Fibroblast of skin of left biceps (primary cell): ENCODE measurements at regions not wholly inside any gene's neighbourhood (a gene's known extent, or its start where the extent isn't known, plus 50 kb on each side); places are given as distances from the start of the nearest gene placed in this dataset.

ENCODE experiments used
- DNase-seq, 2 experiments: peaks; one replicate each; pipeline ENCODE4 v3.0.0-alpha.2; 2013; ENCODE audit warnings: low read depth in 2 of 2

DNA sequence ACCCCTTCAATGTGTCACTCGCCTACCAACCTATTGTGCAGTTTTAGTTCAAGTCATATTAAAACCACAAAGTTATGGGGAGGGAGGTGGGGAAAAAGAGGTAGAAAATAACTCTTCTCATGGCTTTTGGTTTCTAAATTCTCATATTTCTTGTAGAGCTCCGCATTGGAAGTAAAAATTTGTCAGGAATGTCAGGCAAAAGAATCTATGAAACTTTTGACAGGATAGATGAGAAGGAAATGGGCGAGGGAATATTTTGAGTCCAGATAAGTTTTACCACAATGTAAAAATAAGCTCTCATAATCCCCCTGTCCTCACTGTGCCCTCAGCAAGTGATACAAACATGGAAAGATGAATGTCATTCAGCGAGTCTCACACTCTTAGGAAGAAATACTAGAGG, 270.4 kb downstream of the DLEU7 start:
- no peak for DNase-seq

- peak; percentile 65 to 75 for DNase-seq
These were observed 268.8 kb downstream of the DLEU7 start for GRCh38 chr13:50574731-50575130.

- no peak for DNase-seq
These were observed 268.4 kb downstream of the DLEU7 start for GRCh38 chr13:50575138-50575537.

DNA sequence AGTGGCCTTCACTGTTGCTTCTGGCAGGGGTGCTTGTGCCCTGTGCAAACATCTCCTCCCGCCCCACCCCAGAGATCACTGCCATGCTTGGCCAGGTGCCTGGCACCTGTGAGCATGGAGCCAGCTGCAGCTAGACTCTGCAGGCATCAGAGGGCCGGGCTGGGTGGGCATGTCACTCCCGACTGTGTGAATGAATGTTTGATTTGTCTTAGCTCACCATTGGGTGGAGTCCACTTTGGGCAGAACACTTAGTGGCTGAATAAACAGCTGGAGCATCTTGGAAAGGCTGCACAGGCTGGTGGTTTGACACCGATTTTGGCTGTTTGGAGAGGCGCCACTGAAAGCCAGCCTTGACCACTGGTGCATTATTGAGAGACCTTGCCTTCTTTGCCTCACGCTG, 267.3 kb downstream of the DLEU7 start:
- DNase-seq = no peak

DNA sequence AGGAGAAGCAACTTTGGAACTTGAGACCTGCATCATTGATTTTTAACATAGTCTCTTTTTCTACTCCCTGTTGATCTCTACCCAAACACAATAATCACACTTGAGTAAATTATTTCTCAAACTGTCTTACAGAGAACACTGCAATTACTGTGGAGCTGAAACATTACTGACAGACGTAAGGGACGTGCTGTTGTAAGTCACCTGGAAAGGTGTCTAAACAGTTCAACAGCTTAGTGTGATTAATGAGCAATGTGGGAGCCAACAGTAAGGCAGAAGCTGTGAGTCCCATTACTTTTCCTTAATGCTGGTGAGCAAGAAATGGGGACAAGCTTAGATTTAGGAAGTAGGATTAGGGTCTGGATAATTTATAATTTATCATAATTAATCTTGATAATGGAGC, 265.7 kb downstream of the DLEU7 start:
- DNase-seq = no peak

DNA sequence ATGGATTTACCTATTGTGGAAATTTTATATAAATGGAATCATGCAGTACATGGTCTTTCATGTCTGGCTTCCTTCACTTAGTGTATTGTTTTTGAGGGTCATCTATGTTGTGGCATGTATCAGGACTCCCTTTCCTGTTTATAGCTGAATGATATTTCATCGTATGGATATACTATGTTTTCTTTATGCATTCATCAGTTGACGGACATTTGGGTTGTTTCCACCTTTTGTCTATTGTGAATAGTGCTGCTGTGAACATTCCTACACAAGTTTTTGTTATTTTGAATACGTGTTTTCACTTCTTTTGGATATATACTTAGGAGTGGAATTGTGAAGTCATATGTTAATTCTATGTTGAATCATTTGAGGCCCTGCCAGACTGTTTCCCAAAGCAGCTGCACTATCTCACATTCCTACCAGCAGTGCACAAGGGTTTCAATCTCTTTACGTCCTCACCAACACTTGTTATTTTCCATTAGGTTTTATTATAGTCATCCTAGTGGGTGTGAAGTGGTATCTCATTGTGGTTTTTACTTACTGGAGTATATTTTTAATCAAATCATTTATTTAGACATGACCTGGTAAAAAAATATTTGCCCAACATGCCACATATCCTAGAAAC, 262.7 kb downstream of the DLEU7 start:
- DNase-seq = peak; percentile 46 to 54

- DNase-seq = no peak
These were observed 261.8 kb downstream of the DLEU7 start for GRCh38 chr13:50581586-50582196.

- peak; percentile 40 to 46 for DNase-seq
These were observed 258.5 kb downstream of the DLEU7 start for GRCh38 chr13:50584856-50585580.

DNA sequence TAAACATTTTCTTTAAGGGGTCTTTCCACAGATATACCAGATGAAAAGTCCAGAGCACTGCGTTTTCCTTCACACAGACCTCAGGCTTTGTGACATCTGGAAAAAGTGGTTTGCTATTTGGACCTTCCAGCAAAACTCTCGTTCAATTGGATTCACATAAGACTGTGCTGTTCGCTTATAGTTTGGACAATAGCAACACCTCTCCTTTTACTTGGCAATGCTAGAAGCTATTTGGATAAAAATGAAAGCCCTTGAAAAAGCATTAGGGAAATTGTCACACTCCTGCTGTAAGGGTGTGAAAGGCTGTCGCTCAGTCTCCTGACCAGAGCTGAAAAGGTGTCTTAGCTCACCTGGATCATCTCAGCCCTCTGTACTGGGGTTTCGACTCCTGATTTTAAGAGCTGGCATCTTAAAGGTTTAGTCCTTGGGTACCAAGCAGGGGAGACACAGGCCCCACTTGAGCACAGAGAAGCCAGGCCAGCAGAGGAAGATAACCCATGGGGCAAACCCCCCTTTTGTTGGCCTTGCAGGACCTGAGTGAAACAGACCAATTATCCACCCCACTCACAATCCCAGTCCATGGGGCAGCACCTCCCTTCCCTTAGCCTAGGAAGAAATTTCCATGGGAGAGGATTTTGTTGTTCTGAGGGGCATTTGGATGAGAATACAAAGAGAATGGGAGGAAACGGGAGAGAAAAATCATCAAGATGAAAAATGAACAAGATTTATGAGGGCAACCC, 257.6 kb downstream of the DLEU7 start:
- no peak for DNase-seq

- DNase-seq = no peak
These were observed 256.9 kb downstream of the DLEU7 start for GRCh38 chr13:50586414-50587083.

DNA sequence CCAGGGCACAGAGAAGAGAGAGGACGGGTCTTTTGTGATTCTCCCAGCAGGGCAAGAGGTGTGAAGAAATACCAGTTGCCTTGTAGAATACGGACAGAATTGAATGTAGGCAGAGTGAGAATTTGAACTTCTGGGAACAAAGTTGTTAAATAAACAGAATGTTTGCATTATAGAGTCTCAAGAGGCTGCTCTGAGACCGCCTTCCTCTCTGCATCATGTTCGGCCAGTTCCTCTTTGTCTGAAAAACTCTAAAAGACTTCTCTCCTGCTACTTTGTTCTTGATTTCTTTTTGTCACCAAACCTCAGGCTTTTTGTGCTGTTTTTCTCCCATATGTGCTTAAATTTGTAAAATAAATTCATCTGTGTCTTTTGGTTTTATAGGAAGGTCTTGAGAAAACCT, 256.4 kb downstream of the DLEU7 start:
- no peak for DNase-seq

DNA sequence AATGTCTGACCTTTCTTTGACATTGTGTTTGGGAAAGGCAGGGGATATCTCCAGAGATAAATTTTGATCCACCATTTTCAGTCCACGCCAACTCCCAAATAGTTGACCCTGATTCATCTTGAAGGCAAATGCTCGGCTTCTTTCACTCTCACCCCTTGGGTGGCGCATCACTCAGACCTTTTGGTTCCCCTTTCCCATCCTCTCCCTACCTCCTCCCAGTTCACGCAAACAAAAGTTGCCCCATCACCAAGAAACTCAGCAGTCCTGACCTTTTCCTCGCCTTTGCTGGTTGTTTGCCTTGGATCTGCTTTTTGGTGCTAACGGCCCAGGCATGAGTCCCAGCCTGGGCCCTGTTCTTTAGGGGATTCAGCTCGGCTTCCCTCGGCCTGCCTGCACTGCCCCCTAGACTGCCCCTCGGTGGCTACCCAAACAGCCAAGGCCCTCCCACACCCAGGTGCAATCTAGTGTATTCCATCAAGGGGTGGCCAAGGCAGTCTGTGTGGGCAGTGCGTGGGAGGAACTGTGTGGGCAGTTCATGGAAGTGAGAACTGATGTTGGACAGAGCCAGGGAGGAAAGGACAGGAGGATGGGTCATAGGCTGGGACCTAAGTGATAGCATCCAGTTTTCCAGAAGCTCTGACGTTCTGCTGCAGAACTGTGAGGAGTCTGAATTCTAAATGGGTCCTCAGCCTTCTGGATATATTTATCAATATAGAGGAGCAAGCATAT, 255.7 kb downstream of the DLEU7 start:
- no peak for DNase-seq

GRCh38 chr13:50588491-50589130, 254.9 kb downstream of the DLEU7 start:
- no peak for DNase-seq

- peak; percentile 92 to 95 for DNase-seq
These were observed 254.4 kb downstream of the DLEU7 start for GRCh38 chr13:50589139-50589538.

GRCh38 chr13:50589651-50590054, 253.8 kb downstream of the DLEU7 start:
- DNase-seq = peak; percentile 68 to 73

- DNase-seq = peak; percentile 85 to 89
These were observed 250.9 kb downstream of the DLEU7 start for GRCh38 chr13:50592412-50593155.

- no peak for DNase-seq
These were observed 250.3 kb downstream of the DLEU7 start for GRCh38 chr13:50593207-50593606.

- DNase-seq = no peak
These were observed 249.0 kb downstream of the DLEU7 start for GRCh38 chr13:50594276-50595051.

- no peak for DNase-seq
These were observed 248.3 kb downstream of the DLEU7 start for GRCh38 chr13:50595196-50595595.
